ENCODE measurements at regions not wholly inside any gene's neighbourhood (a gene's known extent, or its start where the extent isn't known, plus 50 kb on each side); places are given as distances from the start of the nearest gene placed in this dataset.

DNA sequence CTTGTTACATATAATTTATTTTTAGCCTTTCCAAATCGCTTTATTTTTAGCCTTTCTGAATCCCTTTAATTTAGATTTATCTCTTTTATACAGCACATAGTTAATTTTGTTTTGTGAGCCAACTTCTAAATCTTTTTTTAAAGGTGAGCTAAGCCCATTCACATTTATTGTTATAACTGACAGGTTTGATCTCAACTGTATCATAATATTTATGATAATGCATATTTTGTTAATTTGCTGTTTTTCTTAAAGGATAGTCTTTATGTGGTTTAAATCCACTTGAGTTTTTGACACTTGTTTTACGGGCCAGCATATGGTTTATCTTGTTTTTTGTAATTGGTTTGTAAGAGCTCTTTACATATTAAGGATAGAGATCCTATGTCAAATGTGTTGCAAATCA is 177.8 kb upstream of the SMIM23 start:
- no peak for ATAC-seq
- Mint-ChIP-seq H3K36me3 (no peaks in the 10 kb centered on the region), H3K27ac (no peak overlapping the region), H3K4me3 (no peak overlapping the region), H3K4me1 (no peaks in the 10 kb centered on the region), H3K27me3 (peaks cover 10 to 53% (median 33%) of the 10 kb centered on the region in 5 donors), H3K9me3 (peaks cover 0 to 31% (median 7%) of the 10 kb centered on the region in 11 donors)
- Histone ChIP-seq H3K9me3 (ENCODE audit: control insufficient read depth in 2 of 3, low read length in 3 of 3) (no peaks in the 10 kb centered on the region), H3K36me3 (ENCODE audit: control insufficient read depth in 2 of 3, insufficient read depth in 3 of 3, low read length in 3 of 3) (no peaks in the 10 kb centered on the region), H3K27me3 (ENCODE audit: control insufficient read depth in 2 of 2, insufficient read depth in 2 of 2, low read length in 2 of 2) (no peaks in the 10 kb centered on the region), H3K27ac (ENCODE audit: low read depth, low read length) (no peak overlapping the region), H3K4me3 (ENCODE audit: low read length) (no peak overlapping the region), H3K4me1 (ENCODE audit: control insufficient read depth in 2 of 2, insufficient read depth in 2 of 2, low read length in 2 of 2) (no peaks in the 10 kb centered on the region)
- intact Hi-C loops (cut with micrococcal nuclease): loop anchor here in 1 of 2 donors (2.0 to 10.0 kb wide), 2 partner anchors 189 to 297 kb away; partner anchors contain the start of gene FGF18
- no peak for DNase-seq
- POLR2A ChIA-PET: no interaction called here
- CTCF ChIA-PET: no interaction called here

DNA sequence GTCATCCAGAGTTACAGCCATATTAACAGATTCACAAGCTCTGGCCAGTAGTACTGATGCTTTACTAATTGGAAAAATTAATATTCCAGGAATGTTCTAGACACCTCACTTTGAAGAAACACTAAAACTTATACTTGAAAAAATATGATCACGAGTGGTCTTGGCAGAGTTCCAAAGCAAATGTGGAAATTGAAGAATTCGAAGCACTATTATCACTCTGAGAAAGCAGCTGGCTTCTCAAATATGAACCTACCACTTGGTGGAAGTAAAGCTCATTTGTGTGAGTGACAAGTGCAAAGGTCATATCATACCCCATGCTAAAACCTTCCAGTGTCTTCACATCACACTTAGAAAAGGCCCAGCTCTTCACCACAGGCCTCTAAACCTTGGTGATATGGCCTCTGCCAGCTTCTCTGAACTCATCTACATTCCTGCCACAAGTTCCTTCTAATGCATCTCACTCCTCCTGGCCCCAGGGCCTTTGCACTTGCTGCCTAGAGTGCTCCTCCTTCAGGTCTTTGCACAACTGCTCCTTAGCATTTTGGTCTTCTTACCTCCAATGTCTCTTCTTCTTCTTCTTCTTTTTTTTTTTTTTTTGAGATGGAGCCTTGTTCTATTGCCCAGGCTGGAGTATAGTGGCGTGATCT is 175.7 kb upstream of the SMIM23 start:
- H3K27ac Mint-ChIP-seq: no peak overlapping the region
- Histone ChIP-seq H3K4me3 (ENCODE audit: low read length) (no peak overlapping the region), H3K27me3 (ENCODE audit: control insufficient read depth in 2 of 2, insufficient read depth in 2 of 2, low read length in 2 of 2) (no peaks in the 10 kb centered on the region), H3K9me3 (ENCODE audit: control insufficient read depth in 2 of 3, low read length in 3 of 3) (no peaks in the 10 kb centered on the region), H3K4me1 (ENCODE audit: control insufficient read depth in 2 of 2, insufficient read depth in 2 of 2, low read length in 2 of 2) (no peaks in the 10 kb centered on the region), H3K27ac (ENCODE audit: low read depth, low read length) (no peak overlapping the region), H3K36me3 (ENCODE audit: control insufficient read depth in 2 of 3, insufficient read depth in 3 of 3, low read length in 3 of 3) (no peaks in the 10 kb centered on the region)
- H3K4me3 Mint-ChIP-seq: no peak overlapping the region
- H3K27me3 Mint-ChIP-seq: peaks cover 7 to 48% (median 39%) of the 10 kb centered on the region in 5 donors
- ATAC-seq: no peak
- ChIA-PET POLR2A (no interaction called here), CTCF (interaction anchor here (0.7 kb wide), 1 partner anchor 8 kb away, joined by 5 read pairs; no protein-coding TSS in a partner anchor)
- peaks cover 0 to 31% (median 5%) of the 10 kb centered on the region in 11 donors for H3K9me3 Mint-ChIP-seq
- H3K36me3 Mint-ChIP-seq: no peaks in the 10 kb centered on the region
- intact Hi-C loops (cut with micrococcal nuclease): loop anchor here in 1 of 2 donors (10.0 kb wide), 1 partner anchor 295 kb away; no protein-coding TSS in a partner anchor
- DNase-seq: no peak
- no peaks in the 10 kb centered on the region for H3K4me1 Mint-ChIP-seq

DNA sequence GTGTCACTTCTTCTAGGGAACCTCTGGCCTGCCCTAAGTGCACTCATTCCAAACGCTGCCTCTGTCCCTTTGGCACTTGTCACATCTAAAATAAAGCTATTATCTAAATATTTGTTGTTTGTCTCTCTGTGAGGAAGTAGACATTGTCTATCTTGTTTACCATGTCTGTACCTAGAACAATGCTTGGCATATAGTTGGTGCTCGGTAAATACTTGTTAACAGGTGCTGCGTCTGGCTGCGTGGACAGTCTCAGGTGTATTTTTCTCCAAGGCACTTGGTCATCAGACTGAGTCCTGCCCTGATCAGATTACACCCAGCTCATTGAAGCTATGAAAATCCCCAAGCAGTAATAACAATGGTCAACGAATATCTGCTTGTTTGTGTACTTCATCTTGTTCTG is 174.9 kb upstream of the SMIM23 start:
- Histone ChIP-seq H3K27ac (ENCODE audit: low read depth, low read length) (no peak overlapping the region), H3K4me3 (ENCODE audit: low read length) (no peak overlapping the region), H3K4me1 (ENCODE audit: control insufficient read depth in 2 of 2, insufficient read depth in 2 of 2, low read length in 2 of 2) (no peaks in the 10 kb centered on the region), H3K27me3 (ENCODE audit: control insufficient read depth in 2 of 2, insufficient read depth in 2 of 2, low read length in 2 of 2) (no peaks in the 10 kb centered on the region), H3K9me3 (ENCODE audit: control insufficient read depth in 2 of 3, low read length in 3 of 3) (no peaks in the 10 kb centered on the region), H3K36me3 (ENCODE audit: control insufficient read depth in 2 of 3, insufficient read depth in 3 of 3, low read length in 3 of 3) (no peaks in the 10 kb centered on the region)
- no peak overlapping the region for H3K27ac Mint-ChIP-seq
- POLR2A ChIA-PET: no interaction called here
- intact Hi-C loops (cut with micrococcal nuclease): no loop called here
- peaks cover 0 to 31% (median 5%) of the 10 kb centered on the region in 11 donors for H3K9me3 Mint-ChIP-seq
- no peak for ATAC-seq
- DNase-seq: no peak
- peaks cover 7 to 48% (median 39%) of the 10 kb centered on the region in 5 donors for H3K27me3 Mint-ChIP-seq
- CTCF ChIA-PET: interaction anchor here (0.7 kb wide), 1 partner anchor 9 kb away, joined by 5 read pairs; no protein-coding TSS in a partner anchor
- H3K4me1 Mint-ChIP-seq: no peaks in the 10 kb centered on the region
- H3K4me3 Mint-ChIP-seq: no peak overlapping the region
- no peaks in the 10 kb centered on the region for H3K36me3 Mint-ChIP-seq

DNA sequence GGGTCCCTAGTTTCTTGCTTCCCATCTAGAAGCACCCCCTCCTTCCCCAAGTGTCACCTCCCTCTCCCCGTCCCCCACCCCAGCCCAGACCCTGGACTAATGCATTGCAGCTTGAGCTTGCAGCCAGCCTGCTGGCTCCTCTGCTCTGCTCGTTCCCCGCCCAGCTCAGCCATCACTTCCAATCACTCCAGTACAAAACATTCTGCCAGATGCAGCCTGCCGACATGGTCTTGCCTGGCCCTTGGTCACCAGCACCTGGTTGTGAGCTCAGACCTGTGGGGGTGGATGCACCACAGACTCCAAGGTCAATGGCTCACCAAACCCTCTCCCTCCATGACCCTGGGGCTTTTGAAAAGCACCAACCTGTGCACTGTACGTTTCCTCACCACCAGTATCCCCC is 172.9 kb upstream of the SMIM23 start:
- H3K4me3 ChIP-seq (ENCODE audit: low read length): no peak overlapping the region
- no peaks in the 10 kb centered on the region for H3K4me1 Mint-ChIP-seq
- ChIA-PET CTCF (no interaction called here), POLR2A (no interaction called here)
- ATAC-seq (no peak), DNase-seq (no peak)
- H3K27ac ChIP-seq (ENCODE audit: low read depth, low read length): no peak overlapping the region
- no peaks in the 10 kb centered on the region for H3K9me3 ChIP-seq (ENCODE audit: control insufficient read depth in 2 of 3, low read length in 3 of 3)
- H3K27me3 ChIP-seq (ENCODE audit: control insufficient read depth in 2 of 2, insufficient read depth in 2 of 2, low read length in 2 of 2): no peaks in the 10 kb centered on the region
- H3K27ac Mint-ChIP-seq: peak overlapping the region in 1 of 9 donors; percentile 71
- intact Hi-C loops (cut with micrococcal nuclease): no loop called here
- peaks cover 0 to 14% (median 2%) of the 10 kb centered on the region in 11 donors for H3K9me3 Mint-ChIP-seq
- H3K27me3 Mint-ChIP-seq: peaks cover 3 to 33% (median 27%) of the 10 kb centered on the region in 5 donors
- H3K4me3 Mint-ChIP-seq: no peak overlapping the region
- no peaks in the 10 kb centered on the region for H3K36me3 ChIP-seq (ENCODE audit: control insufficient read depth in 2 of 3, insufficient read depth in 3 of 3, low read length in 3 of 3)
- no peaks in the 10 kb centered on the region for H3K36me3 Mint-ChIP-seq
- no peaks in the 10 kb centered on the region for H3K4me1 ChIP-seq (ENCODE audit: control insufficient read depth in 2 of 2, insufficient read depth in 2 of 2, low read length in 2 of 2)

DNA sequence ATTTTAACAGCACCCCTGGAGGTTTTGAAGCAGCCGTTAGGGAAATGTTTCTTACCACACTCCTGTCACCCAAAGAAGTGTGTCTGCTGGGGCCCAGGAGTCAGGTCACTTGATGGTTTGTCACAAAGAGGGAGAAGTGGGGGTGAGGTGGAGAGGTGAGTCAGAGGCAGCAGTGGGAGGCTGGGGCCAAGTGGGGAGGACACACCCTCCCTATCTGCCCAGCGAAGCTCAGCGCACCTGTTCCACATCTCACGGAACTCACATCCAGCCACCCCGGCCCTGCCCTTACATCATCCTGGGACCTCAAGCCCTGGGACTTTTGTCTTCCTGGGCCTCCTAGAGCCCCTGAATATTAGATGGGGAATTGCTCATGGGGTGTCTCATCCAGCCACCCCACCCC is 171.1 kb upstream of the SMIM23 start:
- no peaks in the 10 kb centered on the region for H3K36me3 ChIP-seq (ENCODE audit: control insufficient read depth in 2 of 3, insufficient read depth in 3 of 3, low read length in 3 of 3)
- Mint-ChIP-seq H3K4me3 (no peak overlapping the region), H3K27ac (no peak overlapping the region)

DNA sequence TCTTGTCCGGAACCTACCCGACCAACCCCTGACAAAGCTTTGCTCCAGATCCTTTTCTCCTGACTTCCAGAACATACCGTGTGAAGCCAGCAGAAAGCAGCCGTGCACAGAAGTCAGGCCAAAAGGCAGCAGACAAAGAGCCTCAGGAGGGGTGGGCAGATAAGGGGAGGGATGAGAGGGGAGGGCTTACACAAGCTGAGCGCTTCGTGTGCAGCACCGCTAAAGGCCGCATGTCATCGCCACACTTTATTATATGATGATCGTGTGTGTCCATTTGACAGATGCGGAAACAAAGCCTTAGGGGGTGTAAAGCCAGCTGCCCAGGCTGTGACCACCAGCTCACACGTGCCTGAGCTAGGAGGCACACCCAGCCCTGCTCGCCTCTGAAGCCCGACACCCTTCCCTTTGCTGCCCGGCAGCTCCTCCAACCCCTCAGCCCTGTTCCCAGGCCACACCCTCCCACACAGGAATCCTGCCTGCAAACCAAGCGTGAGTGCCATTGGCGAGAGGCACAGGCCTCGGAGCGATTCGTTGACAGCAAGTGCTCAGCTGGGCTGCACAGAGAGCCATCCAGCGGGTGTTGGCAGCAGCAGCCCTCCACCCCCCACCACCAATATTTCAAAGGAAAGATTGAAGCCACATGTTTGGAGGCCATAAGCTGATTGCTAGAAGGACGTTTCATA is 170.5 kb upstream of the SMIM23 start:
- no peak overlapping the region for H3K4me3 ChIP-seq (ENCODE audit: low read length)
- H3K9me3 ChIP-seq (ENCODE audit: control insufficient read depth in 2 of 3, low read length in 3 of 3): no peaks in the 10 kb centered on the region
- H3K4me1 Mint-ChIP-seq: no peaks in the 10 kb centered on the region
- intact Hi-C loops (cut with micrococcal nuclease): no loop called here
- no peak overlapping the region for H3K4me3 Mint-ChIP-seq
- ChIA-PET CTCF (no interaction called here), POLR2A (no interaction called here)
- H3K36me3 Mint-ChIP-seq: no peaks in the 10 kb centered on the region
- H3K27ac ChIP-seq (ENCODE audit: low read depth, low read length): no peak overlapping the region
- H3K27me3 ChIP-seq (ENCODE audit: control insufficient read depth in 2 of 2, insufficient read depth in 2 of 2, low read length in 2 of 2): no peaks in the 10 kb centered on the region
- peaks cover 0 to 22% (median 12%) of the 10 kb centered on the region in 5 donors for H3K27me3 Mint-ChIP-seq
- H3K27ac Mint-ChIP-seq: no peak overlapping the region
- ATAC-seq (no peak), DNase-seq (no peak)
- peaks cover 0 to 2% (median 0%) of the 10 kb centered on the region in 11 donors for H3K9me3 Mint-ChIP-seq
- no peaks in the 10 kb centered on the region for H3K36me3 ChIP-seq (ENCODE audit: control insufficient read depth in 2 of 3, insufficient read depth in 3 of 3, low read length in 3 of 3)
- H3K4me1 ChIP-seq (ENCODE audit: control insufficient read depth in 2 of 2, insufficient read depth in 2 of 2, low read length in 2 of 2): no peaks in the 10 kb centered on the region

More for the DNA sequence above, 171.1 kb upstream of the SMIM23 start:
- Mint-ChIP-seq H3K36me3 (no peaks in the 10 kb centered on the region), H3K9me3 (peaks cover 0 to 2% (median 0%) of the 10 kb centered on the region in 11 donors), H3K4me1 (no peaks in the 10 kb centered on the region), H3K27me3 (peaks cover 0 to 21% (median 15%) of the 10 kb centered on the region in 5 donors)
- H3K27ac ChIP-seq (ENCODE audit: low read depth, low read length): no peak overlapping the region
- intact Hi-C loops (cut with micrococcal nuclease): no loop called here
- POLR2A ChIA-PET: no interaction called here
- no peak overlapping the region for H3K4me3 ChIP-seq (ENCODE audit: low read length)
- no peaks in the 10 kb centered on the region for H3K4me1 ChIP-seq (ENCODE audit: control insufficient read depth in 2 of 2, insufficient read depth in 2 of 2, low read length in 2 of 2)
- H3K9me3 ChIP-seq (ENCODE audit: control insufficient read depth in 2 of 3, low read length in 3 of 3): no peaks in the 10 kb centered on the region
- H3K27me3 ChIP-seq (ENCODE audit: control insufficient read depth in 2 of 2, insufficient read depth in 2 of 2, low read length in 2 of 2): no peaks in the 10 kb centered on the region
- CTCF ChIA-PET: no interaction called here
- ATAC-seq: no peak
- DNase-seq: no peak
